GM12878 (cell line): ENCODE measurements at regions not wholly inside any gene's neighbourhood (a gene's known extent, or its start where the extent isn't known, plus 50 kb on each side); places are given as distances from the start of the nearest gene placed in this dataset.

Experiments
- ATAC-seq: fragments of 200-7000 bp; cut with Tn5 transposase; 3 replicates; pipeline ENCODE4 v1.9.1; 2020; ENCODE audit warnings: mild to moderate bottlenecking, moderate library complexity
- BruUV-seq: library from RNA; stranded (reverse); fragments of 400-500 nt; replicated peaks from 2 replicates; lab custom pipeline; 2021; lab: Mats Ljungman, UMichigan
- CTCF ChIA-PET: fragments of 300-600 bp; sonication (Branson Sonifier 250); formaldehyde crosslinking; extraction: SDS; loops from one replicate; lab custom pipeline; 2021; ENCODE audit warnings: inconsistent platforms; lab: Yijun Ruan, JAX
- POLR2A ChIA-PET: fragments of 350-600 bp; formaldehyde crosslinking; extraction: SDS; loops from one replicate; lab custom pipeline; 2021; ENCODE audit warnings: inconsistent platforms; lab: Charles Lee
- RAD21 ChIA-PET: fragments of 300-600 bp; sonication (Branson Sonifier 250); formaldehyde crosslinking; loops from one replicate; lab custom pipeline; 2023; ENCODE audit warnings: antibody characterized with exemption; ENCODE audit not compliant: unreplicated experiment; lab: Charles Lee
- SMC1A ChIA-PET: fragments of 300-600 bp; sonication (Branson Sonifier 250); formaldehyde crosslinking; loops from one replicate; lab custom pipeline; 2023; ENCODE audit not compliant: unreplicated experiment, uncharacterized antibody; lab: Charles Lee
- DNase-seq: peaks from one replicate; pipeline ENCODE4 v3.0.0-alpha.2; 2011; ENCODE audit warnings: low read depth, low spot score
- FAIRE-seq: peaks from 3 replicates; lab custom pipeline; 2011; peaks lifted over from hg19 to GRCh38; lab: Jason Lieb, UNC
- H2AFZ ChIP-seq: 2 replicates; pipeline ENCODE4 v1.6.0; 2011; ENCODE audit warnings: low read depth, low read length, control low read depth; ENCODE audit not compliant: control insufficient read depth
- H3K27ac ChIP-seq: 2 replicates; pipeline ENCODE4 v1.5.1; 2011; ENCODE audit warnings: control low read depth; ENCODE audit not compliant: control insufficient read depth, insufficient read depth
- H3K27me3 ChIP-seq, 2 experiments: replicated peaks in 1 of 2; 2 replicates each; pipeline versions ENCODE4 v1.6.0 to v1.6.1; 2011; ENCODE audit warnings: low read length in 1 of 2; ENCODE audit not compliant: control insufficient read depth in 2 of 2, insufficient read depth in 2 of 2
- H3K36me3 ChIP-seq, 2 experiments: 2 replicates each; pipeline ENCODE4 v1.5.1; 2011; ENCODE audit warnings: low read length in 1 of 2; ENCODE audit not compliant: control insufficient read depth in 2 of 2, insufficient read depth in 2 of 2
- H3K4me1 ChIP-seq: 2 replicates; pipeline ENCODE4 v1.6.1; 2011; ENCODE audit warnings: mild to moderate bottlenecking, low read length, moderate library complexity, mixed read lengths; ENCODE audit not compliant: control insufficient read depth, insufficient read depth
- H3K4me2 ChIP-seq: 2 replicates; pipeline ENCODE4 v1.6.0; 2011; ENCODE audit warnings: control low read depth; ENCODE audit not compliant: control insufficient read depth, insufficient read depth
- H3K4me3 ChIP-seq: fragments of 200-600 bp; sonication (generic); 2 replicates; pipeline ENCODE4 v1.5.1; 2016
- H3K79me2 ChIP-seq: 2 replicates; pipeline ENCODE4 v1.6.0; 2011; ENCODE audit warnings: low read length; ENCODE audit not compliant: control insufficient read depth, insufficient read depth
- H3K9ac ChIP-seq: 2 replicates; pipeline ENCODE4 v1.8.0; 2011; ENCODE audit warnings: low read length, control low read depth, mixed read lengths; ENCODE audit not compliant: control insufficient read depth, insufficient read depth
- H3K9me3 ChIP-seq: replicated peaks from 3 replicates; pipeline ENCODE4 v1.5.1; 2011; ENCODE audit warnings: mild to moderate bottlenecking, low read length; ENCODE audit not compliant: control insufficient read depth, insufficient read depth
- H4K20me1 ChIP-seq: 2 replicates; pipeline ENCODE4 v1.6.0; 2011; ENCODE audit not compliant: control insufficient read depth, insufficient read depth
- ATF7 ChIP-seq: fragments of 450-650 bp; IDR thresholded peaks from 2 replicates; pipeline ENCODE4 v1.6.1; 2016; ENCODE audit warnings: low read depth, mild to moderate bottlenecking
- EP300 ChIP-seq, 2 experiments: fragments of 150-350 bp in 1 of 2; IDR thresholded peaks; 2 replicates each; pipeline ENCODE4 v1.6.1; 2011 to 2012; ENCODE audit warnings: low read depth in 2 of 2, low read length in 2 of 2, borderline replicate concordance in 1 of 2, improper control_type of control experiment in 1 of 2, inconsistent platforms in 1 of 2; ENCODE audit not compliant: control insufficient read depth in 1 of 2
- HSF1 ChIP-seq: fragments of 150-350 bp; IDR thresholded peaks from 2 replicates; pipeline ENCODE4 v1.6.1; 2014; ENCODE audit warnings: mild to moderate bottlenecking, low read depth, low read length
- PRDM15 ChIP-seq: fragments of 450-650 bp; formaldehyde crosslinking; IDR thresholded peaks from 2 replicates; pipeline ENCODE4 v1.4.0; 2020; ENCODE audit warnings: mild to moderate bottlenecking, moderate library complexity
- RBBP5 ChIP-seq: fragments of 200-600 bp; sonication (generic); conservative IDR thresholded peaks from 2 replicates; pipeline ENCODE4 v1.6.1; 2016
- ZNF24 ChIP-seq: fragments of 450-650 bp; IDR thresholded peaks from 2 replicates; pipeline ENCODE4 v1.6.1; 2017; ENCODE audit warnings: antibody characterized with exemption, mild to moderate bottlenecking
- WGBS: methylation state at CpG from one replicate; pipeline ENCODE4 v1.1.6; 2016; ENCODE audit warnings: low lambda C conversion rate; ENCODE audit not compliant: insufficient replicate concordance, insufficient coverage; ENCODE audit errors: missing lambda C conversion rate; 5-methylcytosine and 5-hydroxymethylcytosine counted together
- in situ Hi-C: fragments of 300-500 bp; cut with MboI; formaldehyde crosslinking; loops from 9 replicates; pipeline ENCODE4 v1.14.3; 2018; ENCODE audit warnings: mixed read lengths
- intact Hi-C: fragments of 100-400 bp; cut with micrococcal nuclease; formaldehyde crosslinking; loops from one replicate; pipeline ENCODE4 v1.14.2; 2022; ENCODE audit not compliant: unreplicated experiment

GRCh38 chr11:112652786-112653390 is 308.3 kb upstream of the NCAM1 start:
- intact Hi-C loops, result no loop called here
- no peaks in the 10 kb centered on the region for H4K20me1 ChIP-seq
- no TSS peak for BruUV-seq
- H3K27me3 ChIP-seq, result no peaks in the 10 kb centered on the region
- H2AFZ ChIP-seq, result no peak overlapping the region
- POLR2A ChIA-PET, result no interaction called here
- RAD21 ChIA-PET, result no interaction called here
- no peaks in the 10 kb centered on the region for H3K36me3 ChIP-seq
- no peak overlapping the region for H3K4me2 ChIP-seq
- no peaks in the 10 kb centered on the region for H3K9me3 ChIP-seq
- no peak for DNase-seq
- SMC1A ChIA-PET, result interaction anchor here (1.2 kb wide), 1 partner anchor 21 kb away, joined by 3 read pairs; no protein-coding TSS in a partner anchor
- in situ Hi-C loops, result no loop called here
- WGBS, result 47% methylated on average over 3 of the region's 3 CpGs
- no peak for FAIRE-seq
- no peak for ATAC-seq
- H3K4me1 ChIP-seq, result peaks cover 14% of the 10 kb centered on the region
- H3K4me3 ChIP-seq, result no peak overlapping the region
- no peak overlapping the region for H3K9ac ChIP-seq
- CTCF ChIA-PET, result no interaction called here
- no peaks in the 10 kb centered on the region for H3K79me2 ChIP-seq
- H3K27ac ChIP-seq, result no peak overlapping the region
- TF ChIP-seq PRDM15 (CRISPR knock-in tag) (no peak), ATF7 (no peak), HSF1 (no peak), EP300 (IDR thresholded peaks at IDR 0.05; ENCODE audit: borderline replicate concordance in 1 of 2, control insufficient read depth in 1 of 2, low read depth in 2 of 2, low read length in 2 of 2) (no peak), RBBP5 (no peak), ZNF24 (no peak)
